GM12874 (cell line): ENCODE measurements at regions not wholly inside any gene's neighbourhood (a gene's known extent, or its start where the extent isn't known, plus 50 kb on each side); places are given as distances from the start of the nearest gene placed in this dataset.

Experiments
- TF ChIP-seq, protein P1 (sequence below): IDR thresholded peaks from 2 replicates; pipeline ENCODE4 v1.5.1; 2011; ENCODE audit warnings: low read depth, mild to moderate bottlenecking, control low read depth, low read length, moderate library complexity; ENCODE audit not compliant: insufficient read depth

DNA sequence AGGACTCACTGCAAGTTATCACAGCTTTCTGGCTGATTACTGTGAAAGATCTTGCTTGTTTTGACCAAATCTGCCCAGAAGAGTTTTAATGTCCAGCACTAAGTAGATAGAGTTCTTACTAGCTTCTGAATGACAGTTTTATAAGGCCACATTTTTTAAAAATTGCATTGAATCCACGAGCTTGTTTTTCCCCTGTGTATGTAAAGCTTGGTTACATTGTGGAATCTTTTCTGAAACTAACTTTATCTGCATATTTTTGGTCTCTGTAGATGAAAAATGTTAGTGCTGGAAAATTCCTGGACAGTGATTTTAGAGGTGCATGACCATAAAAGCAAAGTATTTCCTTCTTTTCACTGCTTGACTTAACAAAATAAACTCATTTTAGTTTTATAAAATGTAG lies 650.3 kb upstream of the FAM241A start:
- TF ChIP-seq, protein P1, sequence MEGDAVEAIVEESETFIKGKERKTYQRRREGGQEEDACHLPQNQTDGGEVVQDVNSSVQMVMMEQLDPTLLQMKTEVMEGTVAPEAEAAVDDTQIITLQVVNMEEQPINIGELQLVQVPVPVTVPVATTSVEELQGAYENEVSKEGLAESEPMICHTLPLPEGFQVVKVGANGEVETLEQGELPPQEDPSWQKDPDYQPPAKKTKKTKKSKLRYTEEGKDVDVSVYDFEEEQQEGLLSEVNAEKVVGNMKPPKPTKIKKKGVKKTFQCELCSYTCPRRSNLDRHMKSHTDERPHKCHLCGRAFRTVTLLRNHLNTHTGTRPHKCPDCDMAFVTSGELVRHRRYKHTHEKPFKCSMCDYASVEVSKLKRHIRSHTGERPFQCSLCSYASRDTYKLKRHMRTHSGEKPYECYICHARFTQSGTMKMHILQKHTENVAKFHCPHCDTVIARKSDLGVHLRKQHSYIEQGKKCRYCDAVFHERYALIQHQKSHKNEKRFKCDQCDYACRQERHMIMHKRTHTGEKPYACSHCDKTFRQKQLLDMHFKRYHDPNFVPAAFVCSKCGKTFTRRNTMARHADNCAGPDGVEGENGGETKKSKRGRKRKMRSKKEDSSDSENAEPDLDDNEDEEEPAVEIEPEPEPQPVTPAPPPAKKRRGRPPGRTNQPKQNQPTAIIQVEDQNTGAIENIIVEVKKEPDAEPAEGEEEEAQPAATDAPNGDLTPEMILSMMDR, result no peak

DNA sequence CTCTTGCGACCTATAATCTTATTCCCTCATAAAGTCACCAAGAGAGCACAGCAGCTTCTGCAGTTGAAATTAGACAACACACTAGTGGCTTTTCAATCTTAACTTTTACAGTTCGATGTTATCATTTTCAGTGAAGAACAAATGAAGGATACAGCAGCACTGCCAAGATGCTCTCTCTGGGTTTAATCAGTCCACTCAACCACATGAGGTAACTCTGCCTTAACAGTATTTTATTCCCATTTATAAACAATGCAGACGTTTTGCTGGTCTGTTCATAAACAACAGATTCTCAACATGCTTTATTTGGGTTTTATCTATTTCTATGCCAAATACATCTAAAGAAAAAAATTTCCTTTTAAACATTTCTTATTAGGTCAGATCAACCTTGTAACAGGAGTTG lies 646.0 kb upstream of the FAM241A start:
- TF ChIP-seq, protein P1, result no peak

DNA sequence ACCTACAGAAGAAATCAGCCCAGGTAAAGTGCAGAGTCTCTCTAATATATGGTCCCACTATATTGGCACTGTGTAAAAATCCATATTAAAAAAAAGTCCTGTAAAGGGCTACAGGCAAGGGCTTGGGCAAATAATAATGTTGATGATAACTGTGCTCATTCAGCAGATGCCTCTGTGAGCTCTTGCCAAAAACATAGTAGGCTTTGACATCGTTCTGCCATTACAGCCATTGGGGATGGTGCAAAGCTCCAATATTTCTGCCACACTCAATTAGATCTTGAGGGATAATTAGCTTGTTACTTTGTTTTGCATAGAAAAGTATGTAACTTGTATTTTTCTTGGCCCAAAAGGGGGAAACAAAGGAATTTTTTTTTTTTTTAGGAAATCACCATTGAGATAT lies 645.5 kb upstream of the FAM241A start:
- TF ChIP-seq, protein P1, result no peak

DNA sequence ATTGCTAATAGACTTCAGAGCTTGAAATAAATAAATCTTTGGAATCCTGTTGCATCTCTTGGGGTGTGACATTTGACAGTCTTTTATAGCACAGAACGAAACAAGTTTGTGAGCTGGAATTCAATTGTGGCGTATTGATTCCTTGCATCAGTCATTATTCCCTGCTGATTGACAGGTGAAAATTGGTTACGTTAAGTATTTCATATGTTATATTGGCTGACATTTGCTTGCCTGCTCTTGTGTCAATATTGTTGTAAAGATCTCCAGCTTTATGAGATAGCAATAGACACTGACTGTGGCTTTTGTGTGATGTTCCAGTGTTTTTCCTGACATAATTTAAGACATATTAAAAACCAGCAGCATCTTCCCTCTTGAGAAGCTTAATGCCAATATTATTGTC lies 644.4 kb upstream of the FAM241A start:
- TF ChIP-seq, protein P1, result no peak

DNA sequence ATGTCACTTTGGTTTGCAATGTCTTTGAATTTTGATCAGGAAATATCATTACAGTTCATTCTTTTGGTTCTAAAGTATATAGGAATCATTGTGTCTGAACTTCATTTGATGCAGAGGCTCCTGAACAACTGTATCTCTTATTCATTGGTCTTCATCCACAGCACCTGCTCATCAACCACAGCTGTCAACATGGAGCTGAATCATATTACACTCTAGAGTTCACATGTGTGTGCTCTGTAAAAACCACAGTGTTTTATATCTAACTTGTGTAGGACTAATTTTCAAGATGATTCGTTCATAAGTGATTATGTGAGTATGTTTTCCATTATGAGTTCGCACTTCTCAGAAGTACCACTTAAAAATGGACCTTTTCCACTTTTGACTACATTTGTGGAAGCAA lies 643.3 kb upstream of the FAM241A start:
- TF ChIP-seq, protein P1, result no peak

DNA sequence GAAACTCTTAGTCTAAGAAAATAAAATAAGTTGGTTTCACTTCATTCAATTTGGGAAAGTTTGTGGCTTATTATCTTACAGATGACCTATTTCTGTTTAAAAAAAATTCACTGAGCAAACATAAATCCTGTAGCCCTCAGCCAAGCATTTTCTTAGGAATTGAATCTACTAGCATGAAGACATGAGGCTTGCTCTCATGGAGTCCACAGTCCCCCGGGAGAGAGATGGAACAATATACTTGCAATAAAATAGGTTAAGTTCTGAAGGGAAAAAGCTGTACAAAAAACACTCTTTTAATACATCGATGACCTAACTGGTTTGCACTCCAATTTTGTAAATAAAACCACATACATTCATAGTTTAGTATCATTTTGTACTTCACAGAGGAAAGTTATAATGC lies 642.6 kb upstream of the FAM241A start:
- TF ChIP-seq, protein P1, result no peak

DNA sequence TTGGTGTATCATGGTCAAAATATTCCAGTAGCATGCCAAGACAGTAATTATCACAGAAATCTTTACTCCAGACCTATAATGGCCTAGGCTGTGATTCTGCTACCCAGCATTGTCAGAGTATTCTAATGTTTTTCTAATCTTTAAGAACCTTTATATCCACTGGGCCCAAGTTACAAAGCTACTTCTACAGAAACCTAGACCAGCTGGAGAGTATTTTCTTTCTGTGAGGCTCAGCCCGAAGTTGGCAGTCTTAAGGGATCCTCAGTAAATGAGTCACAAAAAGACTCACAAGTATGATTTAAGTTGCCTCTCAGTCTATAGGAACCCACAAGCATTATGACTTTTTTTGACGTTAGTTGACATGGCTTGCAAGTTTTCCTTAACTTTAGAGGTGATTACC lies 638.5 kb upstream of the FAM241A start:
- TF ChIP-seq, protein P1, result no peak

DNA sequence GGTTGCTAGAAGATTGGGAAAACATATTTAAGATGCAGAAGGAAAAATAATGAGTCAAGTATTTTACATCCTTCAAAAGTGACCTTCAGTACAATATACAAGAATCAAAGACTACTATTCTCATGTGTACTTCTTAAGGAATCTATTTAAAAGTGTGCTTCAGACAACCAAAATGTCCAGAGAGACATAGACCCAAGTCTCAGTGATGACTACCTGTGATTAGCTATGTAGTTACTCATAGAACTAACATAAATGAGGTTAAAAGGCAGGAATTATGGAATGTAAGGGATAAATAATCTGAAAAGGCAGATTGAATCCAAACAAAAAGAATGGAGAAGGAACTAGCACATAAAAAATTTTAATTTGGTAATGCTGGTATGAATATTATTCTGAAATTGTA lies 634.7 kb upstream of the FAM241A start:
- TF ChIP-seq, protein P1, result no peak
